HG03460 (cell line): ENCODE measurements at regions not wholly inside any gene's neighbourhood (a gene's known extent, or its start where the extent isn't known, plus 50 kb on each side); places are given as distances from the start of the nearest gene placed in this dataset.
A peak's percentile ranks its signal among the peaks of the same experiment; 100 is the strongest.
"Not testable (repeated sequence)": the region's sequence is repeated elsewhere in the genome, so short reads cannot be mapped to it uniquely, and the experiment has no call there.

Experiments
- ATAC-seq: cut with Tn5 transposase; IDR thresholded peaks from one replicate; pipeline ENCODE4 v1.9.1; 2021; ENCODE audit not compliant: unreplicated experiment

DNA sequence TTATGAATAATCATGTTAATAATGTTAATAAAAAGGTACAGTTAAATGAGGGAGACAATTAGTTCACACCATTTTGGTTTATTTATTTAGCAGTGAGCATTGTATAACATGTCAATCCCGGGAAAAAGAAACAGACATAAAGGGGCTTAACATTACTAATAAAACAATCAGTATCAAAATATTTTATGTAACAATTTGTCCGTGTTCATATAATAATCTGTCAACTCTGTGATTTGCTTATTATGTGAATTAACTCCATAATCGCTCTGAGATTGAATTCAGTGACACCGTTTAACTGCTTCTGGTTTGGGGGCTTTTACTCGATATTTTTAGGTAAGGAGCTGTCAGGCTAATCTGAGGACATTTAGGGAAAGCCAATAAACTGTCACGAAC is 95.8 kb upstream of the HMGA2 start:
- ATAC-seq: no peak

- no peak for ATAC-seq
Measured at GRCh38 chr12:65728848-65729793, 95.2 kb upstream of the HMGA2 start.

- ATAC-seq: no peak
Measured at GRCh38 chr12:65731771-65732170, 92.5 kb upstream of the HMGA2 start.

DNA sequence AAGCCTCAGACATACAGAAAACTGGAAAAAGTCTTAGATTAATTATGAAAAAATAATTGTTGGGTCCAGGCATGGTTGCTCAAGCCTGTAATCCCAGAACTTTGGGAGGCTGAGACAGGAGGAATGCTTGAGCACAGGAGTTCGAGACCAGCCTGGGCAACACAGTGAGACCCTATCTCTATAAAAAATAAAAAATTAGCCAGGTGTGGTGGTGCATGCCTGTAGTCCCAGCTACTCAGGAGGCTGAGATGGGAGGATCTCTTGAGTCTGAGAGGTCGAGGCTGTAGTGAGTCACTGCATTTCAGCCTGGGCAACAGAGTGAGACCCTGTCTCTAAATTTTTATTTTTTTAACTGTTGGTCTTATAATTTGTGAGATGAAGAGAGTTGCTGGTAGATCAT is 90.6 kb upstream of the HMGA2 start:
- ATAC-seq: not testable (repeated sequence)

DNA sequence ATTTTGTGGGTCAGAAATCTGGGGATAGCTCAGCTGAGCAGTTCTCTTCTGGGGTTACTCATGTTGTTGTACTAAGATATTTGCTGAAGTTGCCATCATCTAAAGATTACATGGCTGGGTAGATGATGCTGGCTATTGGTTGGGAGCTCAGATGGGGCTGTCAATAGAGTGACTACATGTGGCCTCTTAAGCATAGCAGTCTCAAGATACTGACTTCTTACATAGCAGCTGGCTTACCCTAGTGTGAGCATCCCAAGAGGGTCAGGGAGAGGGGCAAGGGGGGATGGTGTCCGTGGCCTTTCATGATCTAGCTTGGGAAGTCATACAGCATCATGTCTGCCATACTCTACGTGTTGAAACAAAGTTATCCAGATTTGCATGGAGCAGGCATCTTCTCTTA is 90.1 kb upstream of the HMGA2 start:
- ATAC-seq: no peak

DNA sequence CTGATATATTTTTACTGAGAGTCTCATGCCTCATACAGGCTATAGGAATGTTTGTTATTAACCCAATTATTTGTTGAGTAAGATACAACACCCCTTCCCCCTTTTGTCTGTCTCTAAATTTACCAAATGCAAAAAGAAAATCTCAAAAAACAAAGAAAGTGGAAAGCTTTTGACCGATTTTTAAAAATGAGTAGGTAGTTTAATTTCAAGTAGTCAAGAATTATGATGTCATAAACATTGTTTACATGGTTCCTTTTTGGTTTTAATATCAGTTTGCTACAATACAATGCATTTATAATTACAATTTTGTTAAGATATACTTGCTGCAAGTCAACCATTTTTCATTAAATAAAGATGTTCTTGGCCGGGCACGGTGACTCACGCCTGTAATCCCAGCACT is 84.7 kb upstream of the HMGA2 start:
- ATAC-seq: no peak

GRCh38 chr12:65740506-65740872 is 83.8 kb upstream of the HMGA2 start:
- no peak for ATAC-seq

- peak; percentile 68 for ATAC-seq
Measured at GRCh38 chr12:65740873-65741600, 83.2 kb upstream of the HMGA2 start.

DNA sequence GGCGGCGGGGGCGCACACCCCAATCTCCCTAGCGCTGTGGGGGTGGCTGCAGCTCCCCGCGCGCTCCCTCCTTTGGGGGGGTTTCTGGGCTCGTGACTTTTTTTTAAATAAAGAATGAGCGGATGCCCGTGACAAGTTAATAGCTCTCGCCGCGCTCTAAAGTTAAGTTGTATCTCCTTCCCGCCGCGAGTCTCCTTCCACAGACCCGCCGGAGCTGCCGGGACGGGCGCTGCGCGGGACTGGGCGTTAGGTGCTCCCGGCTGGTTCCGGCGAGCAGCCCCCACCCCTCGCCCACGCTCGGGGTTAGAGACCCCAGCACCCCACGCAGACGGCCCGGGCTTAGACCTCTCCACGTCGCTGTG is 82.6 kb upstream of the HMGA2 start:
- no peak for ATAC-seq

GRCh38 chr12:65742018-65743010 is 82.0 kb upstream of the HMGA2 start:
- no peak for ATAC-seq

- ATAC-seq: not testable (repeated sequence)
Measured at GRCh38 chr12:65744236-65744840, 79.9 kb upstream of the HMGA2 start.

DNA sequence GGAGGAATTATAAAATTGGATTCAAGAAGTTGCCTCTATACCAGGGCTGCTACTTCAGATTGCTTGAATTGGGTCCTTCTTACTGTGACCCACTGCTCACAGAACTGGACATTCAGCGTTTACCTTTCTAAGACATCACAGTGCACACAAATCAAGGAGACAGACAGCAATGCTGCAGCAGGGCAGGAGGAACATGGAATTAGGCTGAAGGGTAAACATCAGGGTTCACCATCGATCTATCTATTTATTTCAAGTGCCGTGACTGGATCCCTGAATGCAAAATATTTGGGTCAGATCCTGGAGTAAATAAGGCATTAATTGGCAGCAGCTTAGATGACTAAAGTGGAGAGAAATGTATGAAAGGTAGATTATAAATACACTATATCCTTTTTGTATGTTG is 76.9 kb upstream of the HMGA2 start:
- no peak for ATAC-seq

DNA sequence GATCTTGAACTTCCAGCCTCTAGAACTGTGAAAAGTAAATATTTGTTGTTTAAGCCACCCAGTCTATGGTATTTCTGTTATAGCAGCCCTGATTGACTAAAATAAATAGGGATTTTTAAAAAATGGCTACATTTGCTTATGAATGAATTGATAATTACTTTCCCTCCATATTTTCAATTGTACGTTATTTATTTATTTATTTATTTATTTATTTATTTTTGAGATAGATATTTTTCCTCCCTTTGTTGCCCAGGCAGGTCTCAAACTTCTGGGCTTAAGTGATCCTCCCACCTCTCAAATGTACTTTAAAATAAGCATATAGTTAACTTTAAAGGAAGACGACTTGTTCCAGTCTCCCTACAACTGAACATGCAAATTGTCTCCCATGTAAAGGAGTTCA is 76.0 kb upstream of the HMGA2 start:
- ATAC-seq: no peak

DNA sequence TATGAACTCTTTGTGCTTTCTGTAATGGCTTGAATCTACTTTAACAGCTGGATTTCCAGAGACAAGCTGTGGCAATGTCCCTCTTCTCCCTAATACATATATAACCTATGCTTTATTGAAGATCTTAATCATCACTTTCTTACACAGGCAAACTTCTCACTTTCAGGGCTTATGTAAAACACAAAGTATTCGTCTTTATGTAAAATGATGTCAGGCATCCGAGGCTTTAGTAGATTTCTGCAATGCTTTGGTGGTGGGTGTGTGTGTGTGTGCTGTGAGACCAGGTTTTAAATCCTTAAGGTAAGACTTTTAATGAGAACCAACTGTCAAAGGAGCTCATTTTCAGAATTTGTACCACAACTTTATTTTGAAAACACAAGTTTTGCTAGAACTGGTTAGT is 70.0 kb upstream of the HMGA2 start:
- ATAC-seq: no peak

DNA sequence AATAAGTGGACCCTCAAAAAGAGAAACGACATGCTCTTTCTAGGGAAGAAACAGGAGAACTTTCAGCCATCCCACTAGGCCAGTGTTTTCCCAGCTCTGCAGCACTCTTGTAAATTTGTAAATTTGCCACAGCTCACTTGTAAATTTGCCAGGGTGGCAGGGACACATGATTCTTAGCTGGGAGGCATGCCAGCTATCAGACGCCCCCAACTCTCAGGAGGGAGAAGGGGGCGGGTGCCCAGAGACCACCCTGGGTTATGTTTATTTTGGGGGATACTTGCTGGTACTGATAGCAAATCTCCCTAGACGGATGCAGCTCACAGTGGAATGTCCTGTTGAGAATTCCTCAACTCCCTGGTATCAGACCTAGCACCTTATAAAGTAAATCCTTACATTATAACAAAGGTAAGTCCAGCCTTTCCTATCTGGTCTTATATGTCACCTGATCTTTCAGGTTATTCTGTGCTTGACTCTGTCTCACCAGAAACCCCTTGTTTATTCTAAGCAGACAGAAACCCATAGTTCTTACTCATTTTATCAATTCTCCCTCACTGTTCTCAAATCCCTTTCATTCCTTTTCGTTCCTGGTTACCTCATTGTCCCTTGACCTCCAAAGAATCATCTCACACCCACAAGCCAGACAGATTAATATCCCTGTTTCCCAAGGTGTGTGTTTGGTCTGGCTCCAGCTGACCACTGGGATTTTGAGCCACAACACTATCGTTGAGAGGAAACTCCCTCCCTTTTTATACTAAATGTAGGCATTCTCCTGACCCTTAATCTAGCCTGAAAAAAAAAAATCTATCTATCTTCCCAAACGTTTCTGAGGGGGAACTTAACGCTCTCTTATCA is 69.3 kb upstream of the HMGA2 start:
- no peak for ATAC-seq

- ATAC-seq: no peak
Measured at GRCh38 chr12:65755596-65755978, 68.7 kb upstream of the HMGA2 start.

DNA sequence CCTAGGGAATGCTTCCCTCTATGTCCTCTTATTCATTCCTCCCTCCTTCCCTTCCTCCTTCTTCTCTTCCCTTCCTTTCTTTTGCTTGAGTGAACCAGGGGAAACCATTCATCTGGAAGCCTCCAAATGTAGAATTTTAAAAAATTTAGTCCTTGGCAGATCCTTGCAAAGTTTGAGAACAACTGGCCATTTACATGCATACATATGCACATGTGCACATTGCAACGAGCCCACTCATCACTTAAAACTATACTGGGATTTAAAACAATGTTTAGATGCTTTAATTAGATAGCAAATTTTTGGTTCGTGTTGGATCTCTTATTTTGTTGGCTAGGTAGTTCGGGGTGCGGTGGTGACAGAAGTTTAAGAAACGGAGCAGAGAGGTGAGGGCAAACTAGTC is 68.0 kb upstream of the HMGA2 start:
- ATAC-seq: no peak

- peak; percentile 94 for ATAC-seq
Measured at GRCh38 chr12:65756956-65757511, 67.2 kb upstream of the HMGA2 start.

DNA sequence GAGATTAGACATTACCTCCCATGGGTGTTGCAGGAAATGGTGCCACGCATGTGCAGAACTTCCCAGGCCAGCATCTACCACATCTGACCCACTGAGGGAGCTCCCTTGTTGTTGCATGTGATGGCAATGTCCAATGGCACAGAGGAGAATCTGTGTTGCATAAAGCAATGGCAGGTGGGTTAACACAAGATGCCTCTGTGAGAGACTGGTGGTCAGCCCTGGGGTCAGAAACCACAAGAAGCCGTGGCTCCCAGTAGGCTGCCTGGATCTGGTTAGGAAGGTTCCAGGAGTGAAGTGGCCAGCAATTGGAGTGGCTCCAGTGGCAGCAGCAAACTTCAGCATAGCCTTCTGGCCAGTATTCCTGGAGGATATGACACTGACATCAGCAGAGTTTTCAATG is 65.9 kb upstream of the HMGA2 start:
- no peak for ATAC-seq

GRCh38 chr12:65759735-65760134 is 64.5 kb upstream of the HMGA2 start:
- ATAC-seq: no peak
